ENCODE measurements at regions not wholly inside any gene's neighbourhood (a gene's known extent, or its start where the extent isn't known, plus 50 kb on each side); places are given as distances from the start of the nearest gene placed in this dataset.

DNA sequence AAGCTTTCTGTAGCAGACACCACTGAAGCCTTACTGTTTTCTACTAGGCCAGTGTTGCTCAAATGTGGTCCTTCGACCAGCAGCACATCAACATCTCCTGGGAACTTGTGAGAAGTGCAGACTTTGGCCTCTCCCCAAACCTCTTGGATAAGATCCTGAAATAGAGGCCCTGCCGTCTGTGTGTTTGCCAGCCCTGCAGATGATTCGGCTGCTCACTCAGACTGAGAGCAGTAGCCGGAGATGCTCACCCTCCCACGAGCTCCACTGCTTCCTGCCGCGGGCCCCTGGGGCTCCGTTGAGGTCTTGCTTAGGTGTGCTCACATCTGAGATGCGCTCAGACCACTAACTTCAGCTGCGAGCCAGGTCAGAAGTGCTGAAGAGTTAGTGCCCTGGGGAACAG lies 129.5 kb upstream of the SSTR4 start:
- TF ChIP-seq, protein P1, sequence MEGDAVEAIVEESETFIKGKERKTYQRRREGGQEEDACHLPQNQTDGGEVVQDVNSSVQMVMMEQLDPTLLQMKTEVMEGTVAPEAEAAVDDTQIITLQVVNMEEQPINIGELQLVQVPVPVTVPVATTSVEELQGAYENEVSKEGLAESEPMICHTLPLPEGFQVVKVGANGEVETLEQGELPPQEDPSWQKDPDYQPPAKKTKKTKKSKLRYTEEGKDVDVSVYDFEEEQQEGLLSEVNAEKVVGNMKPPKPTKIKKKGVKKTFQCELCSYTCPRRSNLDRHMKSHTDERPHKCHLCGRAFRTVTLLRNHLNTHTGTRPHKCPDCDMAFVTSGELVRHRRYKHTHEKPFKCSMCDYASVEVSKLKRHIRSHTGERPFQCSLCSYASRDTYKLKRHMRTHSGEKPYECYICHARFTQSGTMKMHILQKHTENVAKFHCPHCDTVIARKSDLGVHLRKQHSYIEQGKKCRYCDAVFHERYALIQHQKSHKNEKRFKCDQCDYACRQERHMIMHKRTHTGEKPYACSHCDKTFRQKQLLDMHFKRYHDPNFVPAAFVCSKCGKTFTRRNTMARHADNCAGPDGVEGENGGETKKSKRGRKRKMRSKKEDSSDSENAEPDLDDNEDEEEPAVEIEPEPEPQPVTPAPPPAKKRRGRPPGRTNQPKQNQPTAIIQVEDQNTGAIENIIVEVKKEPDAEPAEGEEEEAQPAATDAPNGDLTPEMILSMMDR (conservative IDR thresholded peaks at IDR 0.05; ENCODE audit: low read depth, low read length): no peak
- no peak for TF ChIP-seq EZH2 (IDR thresholded peaks at IDR 0.05; ENCODE audit: borderline replicate concordance, low read depth, low read length, poor library complexity, severe bottlenecking)
